ENCODE measurements at regions not wholly inside any gene's neighbourhood (a gene's known extent, or its start where the extent isn't known, plus 50 kb on each side); places are given as distances from the start of the nearest gene placed in this dataset.

- Mint-ChIP-seq H3K4me3 (no peak overlapping the region), H3K27me3 (no peaks in the 10 kb centered on the region), H3K4me1 (peaks cover 6 to 18% (median 17%) of the 10 kb centered on the region in 3 donors), H3K9me3 (peaks cover 0 to 3% (median 0%) of the 10 kb centered on the region in 3 donors), H3K27ac (no peak overlapping the region), H3K36me3 (peaks cover 7% of the 10 kb centered on the region)
These were observed 358.7 kb downstream of the LPIN1 start for GRCh38 chr2:12105180-12105579.

GRCh38 chr2:12106440-12107080 is 360.1 kb downstream of the LPIN1 start:
- H3K36me3 Mint-ChIP-seq = peaks cover 7% of the 10 kb centered on the region
- H3K4me3 Mint-ChIP-seq = no peak overlapping the region
- H3K9me3 Mint-ChIP-seq = peaks cover 0 to 3% (median 0%) of the 10 kb centered on the region in 3 donors
- no peak overlapping the region for H3K27ac Mint-ChIP-seq
- peaks cover 14 to 28% (median 17%) of the 10 kb centered on the region in 3 donors for H3K4me1 Mint-ChIP-seq
- H3K27me3 Mint-ChIP-seq = no peaks in the 10 kb centered on the region

- Mint-ChIP-seq H3K4me1 (peaks cover 14 to 27% (median 17%) of the 10 kb centered on the region in 3 donors), H3K36me3 (peaks cover 2% of the 10 kb centered on the region), H3K4me3 (no peak overlapping the region), H3K27ac (no peak overlapping the region), H3K9me3 (no peaks in the 10 kb centered on the region), H3K27me3 (no peaks in the 10 kb centered on the region)
These were observed 360.9 kb downstream of the LPIN1 start for GRCh38 chr2:12107321-12107720.

- Mint-ChIP-seq H3K27me3 (no peaks in the 10 kb centered on the region), H3K27ac (no peak overlapping the region), H3K4me3 (no peak overlapping the region), H3K9me3 (no peaks in the 10 kb centered on the region), H3K4me1 (peaks cover 16 to 32% (median 18%) of the 10 kb centered on the region in 3 donors), H3K36me3 (peaks cover 2% of the 10 kb centered on the region)
These were observed 361.5 kb downstream of the LPIN1 start for GRCh38 chr2:12107939-12108338.

- Mint-ChIP-seq H3K27ac (no peak overlapping the region), H3K36me3 (no peaks in the 10 kb centered on the region), H3K9me3 (no peaks in the 10 kb centered on the region), H3K27me3 (no peaks in the 10 kb centered on the region), H3K4me1 (peaks cover 22 to 40% (median 26%) of the 10 kb centered on the region in 3 donors), H3K4me3 (no peak overlapping the region)
These were observed 363.1 kb downstream of the LPIN1 start for GRCh38 chr2:12109363-12110017.

- Mint-ChIP-seq H3K4me1 (peaks cover 24 to 40% (median 28%) of the 10 kb centered on the region in 3 donors), H3K36me3 (no peaks in the 10 kb centered on the region), H3K9me3 (no peaks in the 10 kb centered on the region), H3K27me3 (no peaks in the 10 kb centered on the region), H3K27ac (peak overlapping the region in 1 of 3 donors; percentile 83), H3K4me3 (peak overlapping the region in 2 of 4 donors; percentile 70 to 74)
These were observed 363.6 kb downstream of the LPIN1 start for GRCh38 chr2:12110074-12110473.

- Mint-ChIP-seq H3K27ac (peak overlapping the region in 1 of 3 donors; percentile 83), H3K9me3 (no peaks in the 10 kb centered on the region)
These were observed 364.0 kb downstream of the LPIN1 start for GRCh38 chr2:12110481-12110880.

GRCh38 chr2:12113412-12113811 is 367.0 kb downstream of the LPIN1 start:
- Mint-ChIP-seq H3K4me3 (peak overlapping the region in 1 of 4 donors; percentile 78), H3K27me3 (no peaks in the 10 kb centered on the region), H3K36me3 (no peaks in the 10 kb centered on the region), H3K27ac (no peak overlapping the region), H3K9me3 (no peaks in the 10 kb centered on the region), H3K4me1 (peaks cover 28 to 46% (median 45%) of the 10 kb centered on the region in 3 donors)

More at GRCh38 chr2:12110481-12110880, 364.0 kb downstream of the LPIN1 start:
- peaks cover 26 to 40% (median 29%) of the 10 kb centered on the region in 3 donors for H3K4me1 Mint-ChIP-seq
- H3K4me3 Mint-ChIP-seq = peak overlapping the region in 2 of 4 donors; percentile 70 to 74
- no peaks in the 10 kb centered on the region for H3K27me3 Mint-ChIP-seq
- H3K36me3 Mint-ChIP-seq = no peaks in the 10 kb centered on the region

GRCh38 chr2:12114816-12115215 is 368.4 kb downstream of the LPIN1 start:
- peaks cover 28 to 45% (median 45%) of the 10 kb centered on the region in 3 donors for H3K4me1 Mint-ChIP-seq
- no peaks in the 10 kb centered on the region for H3K27me3 Mint-ChIP-seq
- H3K9me3 Mint-ChIP-seq = no peaks in the 10 kb centered on the region
- no peak overlapping the region for H3K27ac Mint-ChIP-seq
- H3K4me3 Mint-ChIP-seq = no peak overlapping the region
- no peaks in the 10 kb centered on the region for H3K36me3 Mint-ChIP-seq

GRCh38 chr2:12116228-12116750 is 369.9 kb downstream of the LPIN1 start:
- H3K4me1 Mint-ChIP-seq = peaks cover 20 to 34% (median 34%) of the 10 kb centered on the region in 3 donors
- no peaks in the 10 kb centered on the region for H3K36me3 Mint-ChIP-seq
- peak overlapping the region in 1 of 3 donors; percentile 40 for H3K27ac Mint-ChIP-seq
- H3K9me3 Mint-ChIP-seq = no peaks in the 10 kb centered on the region
- peak overlapping the region in 3 of 4 donors; percentile 1 to 83 (median 72) for H3K4me3 Mint-ChIP-seq
- H3K27me3 Mint-ChIP-seq = no peaks in the 10 kb centered on the region

GRCh38 chr2:12119841-12120240 is 373.4 kb downstream of the LPIN1 start:
- Mint-ChIP-seq H3K4me1 (peaks cover 14 to 22% (median 15%) of the 10 kb centered on the region in 3 donors), H3K4me3 (no peak overlapping the region), H3K36me3 (peaks cover 4% of the 10 kb centered on the region), H3K27me3 (no peaks in the 10 kb centered on the region), H3K27ac (no peak overlapping the region), H3K9me3 (no peaks in the 10 kb centered on the region)

- Mint-ChIP-seq H3K4me1 (peaks cover 11 to 24% (median 15%) of the 10 kb centered on the region in 3 donors), H3K36me3 (peaks cover 4% of the 10 kb centered on the region), H3K27ac (no peak overlapping the region), H3K9me3 (no peaks in the 10 kb centered on the region), H3K27me3 (no peaks in the 10 kb centered on the region), H3K4me3 (no peak overlapping the region)
These were observed 374.1 kb downstream of the LPIN1 start for GRCh38 chr2:12120281-12121150.

- Mint-ChIP-seq H3K27ac (no peak overlapping the region), H3K4me3 (no peak overlapping the region), H3K9me3 (no peaks in the 10 kb centered on the region), H3K4me1 (peaks cover 0 to 26% (median 12%) of the 10 kb centered on the region in 3 donors), H3K36me3 (peaks cover 4% of the 10 kb centered on the region), H3K27me3 (no peaks in the 10 kb centered on the region)
These were observed 378.4 kb downstream of the LPIN1 start for GRCh38 chr2:12124790-12125189.

- Mint-ChIP-seq H3K36me3 (peaks cover 4% of the 10 kb centered on the region), H3K27me3 (no peaks in the 10 kb centered on the region), H3K4me1 (peaks cover 0 to 26% (median 12%) of the 10 kb centered on the region in 3 donors), H3K27ac (peak overlapping the region in 1 of 3 donors; percentile 29), H3K4me3 (peak overlapping the region in 1 of 4 donors; percentile 2), H3K9me3 (no peaks in the 10 kb centered on the region)
These were observed 379.9 kb downstream of the LPIN1 start for GRCh38 chr2:12126318-12126717.

All from IgD-negative memory B cell (primary cell).